K562 (cell line): ENCODE measurements at regions not wholly inside any gene's neighbourhood (a gene's known extent, or its start where the extent isn't known, plus 50 kb on each side); places are given as distances from the start of the nearest gene placed in this dataset.

Experiments
- ATAC-seq: fragments of 200-7000 bp; cut with Tn5 transposase; 3 replicates; pipeline ENCODE4 v1.9.1; 2020; ENCODE audit warnings: moderate library complexity
- BruUV-seq: library from RNA; stranded (reverse); fragments of 400-500 nt; replicated peaks from 2 replicates; lab custom pipeline; 2021; lab: Mats Ljungman, UMichigan
- CTCF ChIA-PET: fragments of 300-600 bp; formaldehyde crosslinking; extraction: SDS; loops from one replicate; lab custom pipeline; 2021; ENCODE audit warnings: low intra/inter-chr PET ratio; lab: Yijun Ruan, JAX
- POLR2A ChIA-PET: fragments of 300-600, 350-650 bp; sonication (Branson Sonifier 250); formaldehyde crosslinking; extraction: SDS; loops from one replicate; lab custom pipeline; 2021; ENCODE audit warnings: antibody characterized with exemption, inconsistent platforms; lab: Yijun Ruan, JAX
- DNase-seq, 4 experiments: peaks; one replicate each; pipeline versions ENCODE4 v3.0.0 to v3.0.0-alpha.2; 2011 to 2018; ENCODE audit warnings: low spot score in 3 of 4, mixed read lengths in 3 of 4; ENCODE audit errors: extremely low read depth in 1 of 4
- FAIRE-seq: peaks from 2 replicates; lab custom pipeline; 2011; peaks lifted over from hg19 to GRCh38; lab: Jason Lieb, UNC
- H2AFZ ChIP-seq: 2 replicates; pipeline ENCODE4 v1.6.0; 2011; ENCODE audit warnings: low read depth, low read length, control low read depth, inconsistent platforms
- H3K27ac ChIP-seq: fragments of 200-600 bp; 3 replicates; pipeline ENCODE4 v1.8.0; 2011; ENCODE audit warnings: low read depth, mild to moderate bottlenecking, control low read depth, inconsistent platforms, low read length, moderate library complexity, mixed read lengths; ENCODE audit errors: extremely low read depth
- H3K27me3 ChIP-seq, 2 experiments: fragments of 300-600 bp in 1 of 2; 2 replicates in 1 of 2; 3 replicates in 1 of 2; pipeline versions ENCODE4 v1.6.0 to v1.8.0; 2011; ENCODE audit warnings: inconsistent platforms in 2 of 2, low read length in 2 of 2, mild to moderate bottlenecking in 1 of 2, mixed read lengths in 1 of 2, moderate library complexity in 1 of 2; ENCODE audit not compliant: control insufficient read depth in 2 of 2, insufficient read depth in 2 of 2
- H3K36me3 ChIP-seq: fragments of 300-600 bp; 3 replicates; pipeline ENCODE4 v1.8.0; 2011; ENCODE audit warnings: mild to moderate bottlenecking, low read length, inconsistent platforms; ENCODE audit not compliant: control insufficient read depth, insufficient read depth
- H3K4me1 ChIP-seq, 2 experiments: fragments of 200-600 bp in 1 of 2; replicated peaks in 1 of 2; 2 replicates in 1 of 2; 3 replicates in 1 of 2; pipeline versions ENCODE4 v1.5.1 to v1.8.0; 2011; ENCODE audit warnings: inconsistent platforms in 2 of 2, low read length in 2 of 2, mild to moderate bottlenecking in 1 of 2, mixed read lengths in 1 of 2, moderate library complexity in 1 of 2; ENCODE audit not compliant: control insufficient read depth in 2 of 2, insufficient read depth in 2 of 2
- H3K4me2 ChIP-seq: 2 replicates; pipeline ENCODE4 v1.6.1; 2011; ENCODE audit warnings: low read length, control low read depth, inconsistent platforms, mixed read lengths; ENCODE audit not compliant: insufficient read depth
- H3K4me3 ChIP-seq: fragments of 200-600 bp; sonication (generic), shearing (Covaris generic); 2 replicates; pipeline ENCODE4 v1.5.1; 2016; ENCODE audit warnings: control low read depth, inconsistent platforms
- H3K79me2 ChIP-seq: fragments of 200-600 bp; 3 replicates; pipeline ENCODE4 v1.8.0; 2011; ENCODE audit warnings: low read length, inconsistent platforms; ENCODE audit not compliant: control insufficient read depth, insufficient read depth
- H3K9ac ChIP-seq, 2 experiments: 2 replicates each; pipeline versions ENCODE4 v1.6.0 to v1.6.1; 2011; ENCODE audit warnings: low read depth in 2 of 2, low read length in 2 of 2, control low read depth in 1 of 2, inconsistent platforms in 1 of 2, mild to moderate bottlenecking in 1 of 2, mixed read lengths in 1 of 2; ENCODE audit not compliant: insufficient read depth in 1 of 2
- H3K9me1 ChIP-seq: one replicate; pipeline ENCODE4 v1.6.0; 2011; ENCODE audit warnings: inconsistent platforms, mild to moderate bottlenecking, low read length, moderate library complexity; ENCODE audit not compliant: control insufficient read depth, insufficient read depth
- H3K9me3 ChIP-seq: replicated peaks from 2 replicates; pipeline ENCODE4 v1.5.1; 2011; ENCODE audit warnings: low read depth, low read length, inconsistent platforms; ENCODE audit not compliant: control insufficient read depth, insufficient read depth
- H4K20me1 ChIP-seq: replicated peaks from 2 replicates; pipeline ENCODE4 v1.6.1; 2011; ENCODE audit warnings: low read length, inconsistent platforms, mixed read lengths; ENCODE audit not compliant: control insufficient read depth, insufficient read depth
- CTBP1 ChIP-seq: fragments of 450-650 bp; IDR thresholded peaks from 2 replicates; pipeline ENCODE4 v1.6.1; 2016; ENCODE audit warnings: borderline replicate concordance
- CXXC5 ChIP-seq: fragments of 250-450 bp; sonication (Bioruptor Pico); IDR thresholded peaks from 2 replicates; pipeline ENCODE4 v1.8.0; 2022; ENCODE audit warnings: inconsistent platforms, mild to moderate bottlenecking, moderate library complexity
- ESRRB ChIP-seq: fragments of 250-450 bp; sonication (Bioruptor Pico); IDR thresholded peaks from 2 replicates; pipeline ENCODE4 v1.5.0; 2020; ENCODE audit warnings: mild to moderate bottlenecking, moderate library complexity, borderline replicate concordance
- ETV5 ChIP-seq: sonication (generic); formaldehyde crosslinking; IDR thresholded peaks from 2 replicates; pipeline ENCODE4 v1.4.0; 2020; ENCODE audit warnings: low read depth, mild to moderate bottlenecking, missing genetic modification reagents
- ETV6 ChIP-seq, 3 experiments: fragments of 150-350 bp in 1 of 3; sonication (generic) in 1 of 3; formaldehyde crosslinking in 1 of 3; IDR thresholded peaks; 2 replicates each; pipeline versions ENCODE4 v1.6.1 to v1.8.0; 2014 to 2022; ENCODE audit warnings: borderline replicate concordance in 2 of 3, low read depth in 2 of 3, antibody characterized with exemption in 1 of 3, low read length in 1 of 3, mild to moderate bottlenecking in 1 of 3, missing genetic modification reagents in 1 of 3
- MTA2 ChIP-seq: fragments of 450-650 bp; IDR thresholded peaks from 2 replicates; pipeline ENCODE4 v1.6.1; 2016; ENCODE audit warnings: low read depth
- ZFPM2 ChIP-seq: fragments of 250-450 bp; sonication (Bioruptor Pico); IDR thresholded peaks from 2 replicates; pipeline ENCODE4 v1.5.1; 2022; ENCODE audit warnings: mild to moderate bottlenecking
- ZNF347 ChIP-seq: fragments of 450-650 bp; formaldehyde crosslinking; IDR thresholded peaks from 2 replicates; pipeline ENCODE4 v1.4.0; 2020; ENCODE audit warnings: low read depth, mild to moderate bottlenecking, moderate library complexity
- ZNF695 ChIP-seq: fragments of 450-650 bp; formaldehyde crosslinking; IDR thresholded peaks from 2 replicates; pipeline ENCODE4 v1.4.0; 2020; ENCODE audit warnings: mild to moderate bottlenecking, moderate library complexity
- ZNF77 ChIP-seq: fragments of 250-450 bp; sonication (Bioruptor Pico); IDR thresholded peaks from 2 replicates; pipeline ENCODE4 v1.5.0; 2020
- ZSCAN29 ChIP-seq: fragments of 450-650 bp; IDR thresholded peaks from 2 replicates; pipeline ENCODE4 v1.6.1; 2017
- ZSCAN32 ChIP-seq: fragments of 450-650 bp; formaldehyde crosslinking; IDR thresholded peaks from 2 replicates; pipeline ENCODE4 v1.4.0; 2020; ENCODE audit warnings: mild to moderate bottlenecking, moderate library complexity
- WGBS: fragments of 100-300 bp; shearing (Covaris generic); methylation state at CpG from one replicate; pipeline ENCODE4 v1.1.6; 2016; ENCODE audit warnings: low coverage, mixed read lengths; ENCODE audit not compliant: insufficient coverage; ENCODE audit errors: missing lambda C conversion rate; 5-methylcytosine and 5-hydroxymethylcytosine counted together
- in situ Hi-C: fragments of 300-500 bp; cut with MboI; formaldehyde crosslinking; loops from 4 replicates; pipeline ENCODE4 v1.15.0; 2018; ENCODE audit warnings: inconsistent platforms, mixed read lengths
- intact Hi-C: fragments of 100-400 bp; cut with micrococcal nuclease; formaldehyde crosslinking; loops from 2 replicates; pipeline ENCODE4 v1.14.2; 2022
- TF ChIP-seq, protein P1 (sequence below): sonication (generic); formaldehyde crosslinking; IDR thresholded peaks from 2 replicates; pipeline ENCODE4 v1.8.0; 2023; ENCODE audit warnings: missing genetic modification reagents, mild to moderate bottlenecking, borderline replicate concordance
- TF ChIP-seq, protein P2 (sequence below): fragments of 250-450 bp; sonication (Bioruptor Pico); IDR thresholded peaks from 2 replicates; pipeline ENCODE4 v1.4.0; 2020; ENCODE audit warnings: mild to moderate bottlenecking, moderate library complexity
- TF ChIP-seq, protein P3 (sequence below): sonication (generic); formaldehyde crosslinking; IDR thresholded peaks from 2 replicates; pipeline ENCODE4 v1.8.1; 2022; ENCODE audit warnings: missing genetic modification reagents

DNA sequence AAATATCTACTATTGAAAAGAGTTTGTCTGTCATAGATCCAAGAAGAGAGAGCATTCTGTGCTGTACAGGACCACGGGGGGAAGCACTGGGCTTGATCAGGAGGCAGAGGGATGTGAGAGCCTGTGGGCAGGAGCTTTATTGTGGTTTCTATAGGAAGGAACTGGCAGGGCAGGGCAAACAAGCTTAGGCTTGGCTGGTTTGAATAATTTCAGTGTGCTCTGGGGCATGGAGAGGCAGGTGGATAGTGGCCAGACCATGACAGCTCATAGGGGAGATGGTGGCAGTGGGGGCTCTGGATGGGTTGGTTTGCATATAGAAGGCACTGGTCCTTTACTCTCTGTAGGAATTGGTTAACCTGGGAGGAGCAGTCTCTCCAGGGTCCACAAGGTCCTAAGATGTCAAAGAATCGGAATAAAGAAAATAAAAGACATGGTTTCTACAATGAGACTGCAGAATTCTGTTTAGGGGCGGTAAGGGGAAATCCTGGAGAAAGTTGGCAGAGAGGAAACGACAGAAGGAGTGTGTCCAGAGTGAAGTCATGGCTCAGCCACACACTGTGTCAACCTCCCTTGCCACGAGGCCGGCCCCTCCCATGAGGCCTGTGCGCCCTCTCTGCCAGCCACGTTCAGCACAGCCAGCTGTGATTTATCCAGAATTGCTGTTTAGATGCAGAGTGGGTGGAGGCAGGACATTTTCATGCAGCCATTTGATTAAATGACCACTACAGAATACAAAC is 81.7 kb upstream of the PGBD5 start:
- Histone ChIP-seq H3K36me3 (no peaks in the 10 kb centered on the region), H3K27ac (no peak overlapping the region), H3K4me3 (no peak overlapping the region), H2AFZ (no peak overlapping the region), H3K9me3 (no peaks in the 10 kb centered on the region), H3K27me3 (no peaks in the 10 kb centered on the region), H3K4me2 (no peak overlapping the region), H3K4me1 (no peaks in the 10 kb centered on the region), H3K9me1 (no peaks in the 10 kb centered on the region), H4K20me1 (no peaks in the 10 kb centered on the region), H3K79me2 (no peaks in the 10 kb centered on the region), H3K9ac (no peak overlapping the region)
- in situ Hi-C loops = no loop called here
- no peak for DNase-seq
- intact Hi-C loops = no loop called here
- ChIA-PET POLR2A (interaction anchor here (1.3 kb wide), 1 partner anchor 16 kb away, joined by 3 read pairs; no protein-coding TSS in a partner anchor), CTCF (no interaction called here)
- no peak for FAIRE-seq
- BruUV-seq = no TSS peak
- no peak for ATAC-seq
- whole genome bisulfite sequencing = under 1% methylated on average over 8 of the region's 8 CpGs
- TF ChIP-seq ZNF77 (CRISPR knock-in tag) = no peak
- no peak for TF ChIP-seq CXXC5
- TF ChIP-seq ETV6 (IDR thresholded peaks at IDR 0.05; ENCODE audit: borderline replicate concordance in 1 of 2, low read depth in 2 of 2, low read length in 1 of 2) = no peak
- no peak for TF ChIP-seq ETV6 (CRISPR knock-in tag; IDR thresholded peaks at IDR 0.05; ENCODE audit: borderline replicate concordance)
- TF ChIP-seq ESRRB (CRISPR knock-in tag) = no peak
- TF ChIP-seq, protein P1, sequence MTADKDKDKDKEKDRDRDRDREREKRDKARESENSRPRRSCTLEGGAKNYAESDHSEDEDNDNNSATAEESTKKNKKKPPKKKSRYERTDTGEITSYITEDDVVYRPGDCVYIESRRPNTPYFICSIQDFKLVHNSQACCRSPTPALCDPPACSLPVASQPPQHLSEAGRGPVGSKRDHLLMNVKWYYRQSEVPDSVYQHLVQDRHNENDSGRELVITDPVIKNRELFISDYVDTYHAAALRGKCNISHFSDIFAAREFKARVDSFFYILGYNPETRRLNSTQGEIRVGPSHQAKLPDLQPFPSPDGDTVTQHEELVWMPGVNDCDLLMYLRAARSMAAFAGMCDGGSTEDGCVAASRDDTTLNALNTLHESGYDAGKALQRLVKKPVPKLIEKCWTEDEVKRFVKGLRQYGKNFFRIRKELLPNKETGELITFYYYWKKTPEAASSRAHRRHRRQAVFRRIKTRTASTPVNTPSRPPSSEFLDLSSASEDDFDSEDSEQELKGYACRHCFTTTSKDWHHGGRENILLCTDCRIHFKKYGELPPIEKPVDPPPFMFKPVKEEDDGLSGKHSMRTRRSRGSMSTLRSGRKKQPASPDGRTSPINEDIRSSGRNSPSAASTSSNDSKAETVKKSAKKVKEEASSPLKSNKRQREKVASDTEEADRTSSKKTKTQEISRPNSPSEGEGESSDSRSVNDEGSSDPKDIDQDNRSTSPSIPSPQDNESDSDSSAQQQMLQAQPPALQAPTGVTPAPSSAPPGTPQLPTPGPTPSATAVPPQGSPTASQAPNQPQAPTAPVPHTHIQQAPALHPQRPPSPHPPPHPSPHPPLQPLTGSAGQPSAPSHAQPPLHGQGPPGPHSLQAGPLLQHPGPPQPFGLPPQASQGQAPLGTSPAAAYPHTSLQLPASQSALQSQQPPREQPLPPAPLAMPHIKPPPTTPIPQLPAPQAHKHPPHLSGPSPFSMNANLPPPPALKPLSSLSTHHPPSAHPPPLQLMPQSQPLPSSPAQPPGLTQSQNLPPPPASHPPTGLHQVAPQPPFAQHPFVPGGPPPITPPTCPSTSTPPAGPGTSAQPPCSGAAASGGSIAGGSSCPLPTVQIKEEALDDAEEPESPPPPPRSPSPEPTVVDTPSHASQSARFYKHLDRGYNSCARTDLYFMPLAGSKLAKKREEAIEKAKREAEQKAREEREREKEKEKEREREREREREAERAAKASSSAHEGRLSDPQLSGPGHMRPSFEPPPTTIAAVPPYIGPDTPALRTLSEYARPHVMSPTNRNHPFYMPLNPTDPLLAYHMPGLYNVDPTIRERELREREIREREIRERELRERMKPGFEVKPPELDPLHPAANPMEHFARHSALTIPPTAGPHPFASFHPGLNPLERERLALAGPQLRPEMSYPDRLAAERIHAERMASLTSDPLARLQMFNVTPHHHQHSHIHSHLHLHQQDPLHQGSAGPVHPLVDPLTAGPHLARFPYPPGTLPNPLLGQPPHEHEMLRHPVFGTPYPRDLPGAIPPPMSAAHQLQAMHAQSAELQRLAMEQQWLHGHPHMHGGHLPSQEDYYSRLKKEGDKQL (CRISPR knock-in tag) = no peak
- no peak for TF ChIP-seq ZNF695 (CRISPR knock-in tag)
- TF ChIP-seq ZSCAN32 (CRISPR knock-in tag) = no peak
- TF ChIP-seq ZSCAN29 = no peak
- no peak for TF ChIP-seq ETV5 (CRISPR knock-in tag)
- TF ChIP-seq, protein P2, sequence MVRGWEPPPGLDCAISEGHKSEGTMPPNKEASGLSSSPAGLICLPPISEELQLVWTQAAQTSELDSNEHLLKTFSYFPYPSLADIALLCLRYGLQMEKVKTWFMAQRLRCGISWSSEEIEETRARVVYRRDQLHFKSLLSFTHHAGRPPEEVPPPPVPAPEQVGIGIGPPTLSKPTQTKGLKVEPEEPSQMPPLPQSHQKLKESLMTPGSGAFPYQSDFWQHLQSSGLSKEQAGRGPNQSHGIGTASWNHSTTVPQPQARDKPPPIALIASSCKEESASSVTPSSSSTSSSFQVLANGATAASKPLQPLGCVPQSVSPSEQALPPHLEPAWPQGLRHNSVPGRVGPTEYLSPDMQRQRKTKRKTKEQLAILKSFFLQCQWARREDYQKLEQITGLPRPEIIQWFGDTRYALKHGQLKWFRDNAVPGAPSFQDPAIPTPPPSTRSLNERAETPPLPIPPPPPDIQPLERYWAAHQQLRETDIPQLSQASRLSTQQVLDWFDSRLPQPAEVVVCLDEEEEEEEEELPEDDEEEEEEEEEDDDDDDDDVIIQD = no peak
- TF ChIP-seq, protein P3, sequence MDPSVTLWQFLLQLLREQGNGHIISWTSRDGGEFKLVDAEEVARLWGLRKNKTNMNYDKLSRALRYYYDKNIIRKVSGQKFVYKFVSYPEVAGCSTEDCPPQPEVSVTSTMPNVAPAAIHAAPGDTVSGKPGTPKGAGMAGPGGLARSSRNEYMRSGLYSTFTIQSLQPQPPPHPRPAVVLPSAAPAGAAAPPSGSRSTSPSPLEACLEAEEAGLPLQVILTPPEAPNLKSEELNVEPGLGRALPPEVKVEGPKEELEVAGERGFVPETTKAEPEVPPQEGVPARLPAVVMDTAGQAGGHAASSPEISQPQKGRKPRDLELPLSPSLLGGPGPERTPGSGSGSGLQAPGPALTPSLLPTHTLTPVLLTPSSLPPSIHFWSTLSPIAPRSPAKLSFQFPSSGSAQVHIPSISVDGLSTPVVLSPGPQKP (CRISPR knock-in tag) = no peak
- TF ChIP-seq ZNF347 (CRISPR knock-in tag) = no peak
- TF ChIP-seq CTBP1 = no peak
- TF ChIP-seq MTA2 = no peak
- TF ChIP-seq ZFPM2 (CRISPR knock-in tag) = no peak
